ENCODE measurements at regions not wholly inside any gene's neighbourhood (a gene's known extent, or its start where the extent isn't known, plus 50 kb on each side); places are given as distances from the start of the nearest gene placed in this dataset.
"Not testable (repeated sequence)": the region's sequence is repeated elsewhere in the genome, so short reads cannot be mapped to it uniquely, and the experiment has no call there.

DNA sequence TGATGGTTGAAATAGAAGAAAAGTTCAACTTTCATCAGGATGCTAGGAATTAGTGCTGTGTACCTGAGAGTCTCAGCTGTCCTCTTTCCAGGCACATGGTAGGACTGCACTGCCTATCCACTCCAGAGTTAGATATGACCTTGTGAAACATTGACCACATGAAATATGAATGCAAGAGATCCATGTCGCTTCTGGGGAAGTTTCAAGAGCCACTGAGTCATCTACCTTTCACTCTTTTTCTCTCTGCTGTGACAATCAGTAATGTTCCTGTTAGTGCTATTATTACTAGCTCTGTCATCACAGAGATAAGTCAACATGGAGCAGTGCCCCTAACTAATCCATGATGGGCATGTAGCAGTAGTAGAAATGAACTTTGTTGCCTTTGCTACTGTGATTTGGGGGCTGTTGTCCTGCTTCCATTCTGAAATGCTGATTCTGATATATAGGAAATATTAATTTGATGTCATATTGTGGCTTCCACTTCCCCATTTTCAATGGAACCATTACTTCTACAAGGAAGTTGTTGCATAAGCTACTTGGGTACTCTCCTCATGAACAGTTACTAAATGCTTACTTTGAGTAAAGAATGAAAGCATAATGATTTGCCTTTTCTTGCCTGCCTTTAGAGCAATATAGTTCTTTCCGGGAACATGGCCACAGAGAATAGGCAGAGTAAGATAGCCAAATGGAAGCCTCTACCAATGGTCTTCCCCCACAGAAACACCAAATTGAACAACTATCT lies 192.8 kb upstream of the ZNF521 start:
- no peak for DNase-seq

DNA sequence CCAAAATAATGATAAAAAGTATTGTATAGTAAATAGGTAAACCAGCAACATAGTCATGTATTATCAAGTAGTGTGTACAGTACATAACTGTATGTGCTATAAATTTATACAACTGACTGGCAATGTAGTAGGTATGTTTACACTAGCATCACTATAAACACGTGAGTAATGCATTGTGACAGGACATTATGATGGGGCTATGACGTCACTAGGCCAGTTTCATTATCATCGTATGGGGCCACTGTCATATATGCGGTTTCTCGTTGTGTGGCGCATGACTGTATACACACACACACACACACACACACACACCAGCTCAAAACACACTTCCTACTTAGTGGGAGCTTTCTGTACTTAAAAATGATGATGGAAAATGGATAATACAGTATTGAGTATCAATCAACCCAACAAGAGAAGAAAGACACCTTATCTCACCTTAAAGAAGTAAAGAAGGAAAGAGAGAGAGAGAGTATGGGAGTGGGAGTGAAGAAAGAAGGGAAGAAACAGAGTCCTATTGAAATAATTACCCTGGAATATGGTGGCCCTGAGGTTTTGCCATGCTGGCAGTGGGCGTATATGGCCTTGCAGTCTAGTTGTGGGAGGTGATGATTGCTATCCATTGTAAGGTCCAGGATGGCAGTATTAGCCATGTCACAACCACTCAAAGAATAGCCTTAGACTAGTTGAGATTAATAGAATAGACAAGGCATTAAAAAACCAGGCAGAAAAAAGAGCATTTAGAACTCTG lies 186.4 kb upstream of the ZNF521 start:
- no peak for DNase-seq

DNA sequence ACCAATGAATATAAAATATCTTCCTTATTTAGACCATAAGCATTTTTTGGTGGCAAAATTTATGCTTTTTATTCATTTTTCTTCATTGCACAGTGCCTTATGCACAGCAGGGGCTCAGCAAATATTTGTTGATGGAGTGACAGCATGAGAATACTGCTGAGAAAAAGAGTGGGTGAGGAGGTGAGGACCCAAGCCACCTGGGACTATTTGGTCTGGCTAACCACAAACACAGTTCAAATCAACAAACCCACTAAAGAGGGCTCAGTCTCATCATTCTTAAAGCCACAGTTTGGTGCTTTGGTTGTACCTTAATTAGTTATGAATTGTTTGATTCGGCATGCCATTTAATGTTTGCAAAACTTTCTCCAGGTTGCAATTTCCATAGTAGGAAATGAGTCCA lies 183.5 kb upstream of the ZNF521 start:
- DNase-seq = no peak

DNA sequence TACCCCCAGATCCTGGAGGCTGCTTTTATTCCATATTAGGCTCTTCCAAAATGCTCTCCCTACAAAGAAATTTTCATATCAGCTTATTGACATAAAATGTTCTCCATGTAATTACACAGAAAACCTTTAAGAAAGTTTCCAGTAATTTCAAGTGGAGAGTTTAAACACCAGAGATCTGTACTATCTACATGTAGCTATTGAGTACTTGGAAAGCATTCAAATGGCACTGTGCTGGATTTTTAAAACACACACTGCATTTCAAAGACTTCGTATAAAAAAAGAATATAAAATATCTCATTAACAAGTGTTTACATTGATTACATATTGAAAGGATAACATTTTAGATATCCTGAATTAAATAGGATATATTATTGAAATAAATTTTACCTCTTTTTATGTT lies 182.4 kb upstream of the ZNF521 start:
- DNase-seq = no peak

DNA sequence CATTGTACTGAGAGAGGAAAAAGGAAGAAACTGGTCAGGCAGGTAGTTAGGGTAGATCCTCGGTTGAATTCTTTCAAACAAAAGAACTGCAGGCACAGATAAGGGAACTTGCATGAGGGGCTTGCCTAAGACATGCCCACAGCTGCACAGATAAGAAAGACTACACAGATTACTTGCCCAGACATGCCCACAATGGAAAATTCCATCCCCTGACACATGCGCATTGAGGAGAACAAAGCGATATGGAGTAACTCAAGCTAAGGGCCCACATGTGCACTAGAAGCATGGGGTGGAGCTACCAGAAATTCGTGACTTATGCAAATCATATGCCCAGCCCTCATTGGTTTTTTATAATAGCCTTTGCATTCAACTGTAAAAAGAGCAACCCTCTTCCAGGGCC lies 181.3 kb upstream of the ZNF521 start:
- DNase-seq = no peak

DNA sequence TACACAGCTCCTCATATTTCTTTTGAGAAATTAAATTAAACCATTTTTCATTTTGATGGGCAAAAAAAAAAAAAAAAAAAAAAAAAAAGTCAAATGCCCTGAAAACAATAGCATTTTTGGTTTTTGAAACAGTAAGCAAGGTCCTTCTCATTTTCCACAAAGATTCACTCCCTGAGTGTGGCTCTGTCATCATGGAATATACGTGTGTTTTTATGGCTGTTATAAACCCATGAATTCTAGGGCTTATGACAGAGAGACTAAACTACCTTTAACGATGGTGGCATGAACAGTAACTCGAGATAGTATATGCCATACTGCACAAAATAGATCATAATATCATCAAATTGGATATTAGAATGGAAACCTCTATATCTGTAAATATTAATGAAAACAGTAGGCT lies 179.2 kb upstream of the ZNF521 start:
- DNase-seq = no peak

DNA sequence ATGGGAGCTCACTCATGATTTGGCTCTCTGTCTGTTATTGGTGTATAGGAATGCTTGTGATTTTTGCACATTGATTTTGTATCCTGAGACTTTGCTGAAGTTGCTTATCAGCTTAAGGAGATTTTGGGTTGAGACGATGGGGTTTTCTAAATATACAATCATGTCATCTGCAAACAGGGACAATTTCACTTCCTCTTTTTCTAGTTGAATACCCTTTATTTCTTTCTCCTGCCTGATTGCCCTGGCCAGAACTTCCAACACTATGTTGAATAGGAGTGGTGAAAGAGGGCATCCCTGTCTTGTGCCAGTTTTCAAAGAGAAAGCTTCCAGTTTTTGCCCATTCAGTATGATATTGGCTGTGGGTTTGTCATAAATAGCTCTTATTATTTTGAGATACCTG lies 173.8 kb upstream of the ZNF521 start:
- not testable (repeated sequence) for DNase-seq

DNA sequence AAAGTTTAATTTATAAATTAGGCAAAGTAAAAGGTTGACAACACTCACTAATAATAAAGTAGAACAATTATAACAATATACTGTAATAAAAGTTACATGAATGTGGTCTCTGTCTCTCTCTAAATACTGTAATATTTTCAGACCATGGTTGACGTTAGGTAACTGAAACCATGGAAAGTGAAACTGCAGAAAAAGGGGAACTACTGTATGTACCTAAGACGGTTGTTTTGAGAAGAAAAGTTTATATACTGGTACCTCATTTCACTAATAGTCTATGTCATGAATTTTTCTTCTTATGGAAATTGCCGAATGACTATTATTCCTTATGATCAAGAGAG lies 166.7 kb upstream of the ZNF521 start:
- DNase-seq = no peak

DNA sequence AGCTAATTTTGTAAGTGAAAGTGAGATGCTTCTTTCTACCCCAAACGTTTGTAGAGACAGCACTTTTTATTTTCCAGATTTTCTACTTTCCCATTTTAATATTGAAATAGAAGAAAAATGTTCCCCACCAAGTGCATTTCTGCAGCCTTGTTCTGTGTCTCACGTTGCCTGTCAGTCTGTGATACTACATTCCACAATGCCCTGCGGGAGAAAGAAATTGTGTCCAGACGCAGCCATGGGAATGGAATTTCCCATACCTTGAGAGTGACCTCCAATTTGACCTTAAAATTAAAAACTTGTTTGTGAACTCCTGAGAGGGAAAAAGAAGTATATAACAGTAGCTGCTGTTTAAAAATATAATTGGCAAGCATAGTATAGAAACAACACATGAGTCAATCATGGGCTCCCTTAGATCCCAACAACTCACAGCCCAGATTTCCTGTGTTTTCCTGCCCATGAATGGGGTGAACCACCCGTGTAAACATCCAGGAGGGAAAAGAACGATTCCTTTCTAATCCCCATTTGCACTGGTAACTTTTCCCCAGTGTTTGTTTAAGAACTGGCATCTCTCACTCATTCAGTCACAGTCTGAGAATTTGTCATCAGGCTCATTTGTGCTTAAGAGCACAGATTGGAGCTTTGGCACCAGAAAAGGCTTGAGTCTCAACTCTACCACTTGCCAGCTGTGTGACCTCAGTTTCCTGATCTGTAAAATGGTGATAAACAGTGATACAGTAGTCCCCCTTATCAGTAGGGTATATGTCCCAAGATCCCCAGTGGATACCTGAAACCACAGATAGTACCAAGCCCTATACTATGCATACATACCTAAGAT lies 166.1 kb upstream of the ZNF521 start:
- DNase-seq = no peak

DNA sequence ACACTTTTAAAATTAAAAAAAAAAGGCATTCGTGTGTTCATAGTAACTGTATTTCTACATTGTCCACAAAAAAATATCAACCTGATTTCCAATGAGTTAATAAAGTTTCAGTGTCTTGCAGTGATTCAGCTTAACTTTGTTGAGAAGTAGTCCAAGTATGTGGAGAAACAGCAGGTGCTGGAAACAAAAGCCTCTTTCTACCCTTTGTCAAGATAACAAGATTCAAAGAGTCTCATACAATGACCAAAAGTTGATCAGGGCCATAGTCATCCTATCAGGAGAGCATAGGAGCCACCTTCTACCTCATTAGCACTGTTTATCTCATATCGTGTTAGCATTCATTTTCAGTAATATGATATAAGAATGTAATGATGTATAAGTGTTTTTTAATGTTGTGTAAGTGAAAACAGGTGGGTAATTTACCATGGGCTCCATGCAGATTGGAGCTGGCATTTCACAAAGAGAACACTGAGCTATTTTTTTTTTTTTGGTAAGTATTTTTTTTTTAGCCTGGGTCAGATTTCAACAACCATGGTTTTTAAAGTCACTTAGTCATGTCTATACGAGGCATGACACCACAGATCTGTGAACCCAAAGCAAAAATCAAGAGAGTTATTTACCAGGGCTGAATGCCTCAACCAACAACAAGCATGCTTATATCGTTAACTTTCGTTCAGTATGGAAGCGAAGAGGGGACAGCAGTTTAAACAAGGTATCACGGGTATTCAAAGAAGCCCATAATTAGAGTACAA lies 165.0 kb upstream of the ZNF521 start:
- DNase-seq = no peak

DNA sequence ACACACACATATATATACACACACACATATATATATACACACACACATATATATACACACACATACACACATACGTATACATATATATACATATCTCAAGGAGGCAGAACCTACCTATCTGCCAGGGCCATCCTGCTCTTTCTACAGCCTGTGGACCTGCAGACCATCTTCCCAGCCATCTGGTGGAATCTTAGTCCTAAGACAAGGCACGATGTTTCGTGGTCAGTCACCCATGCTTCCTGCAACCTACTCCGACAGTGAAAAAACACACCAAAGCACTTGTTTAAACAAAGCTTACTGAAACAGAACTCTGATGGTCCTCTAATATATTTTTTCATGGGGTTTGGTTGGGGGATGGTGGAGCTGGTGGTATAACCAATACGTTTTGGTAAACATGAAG lies 164.2 kb upstream of the ZNF521 start:
- no peak for DNase-seq

DNA sequence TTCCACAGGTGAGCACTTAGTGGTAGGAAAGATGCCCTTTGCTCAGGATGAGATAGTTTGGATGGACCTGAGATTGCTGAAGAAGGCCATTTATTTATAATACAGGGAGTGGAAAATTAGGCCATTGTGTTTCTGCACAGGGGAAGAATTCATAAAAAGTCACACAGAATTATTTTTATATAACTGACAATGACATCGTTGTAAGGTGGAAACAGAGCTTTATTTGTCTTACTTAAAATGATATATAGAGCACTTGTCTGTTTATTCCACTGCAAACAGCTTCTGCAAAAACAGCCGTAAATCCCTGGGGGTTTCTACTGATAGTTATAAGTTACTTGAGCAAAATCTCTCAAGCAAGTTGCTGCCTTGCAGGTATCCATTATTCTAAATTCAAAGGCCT lies 158.1 kb upstream of the ZNF521 start:
- no peak for DNase-seq

DNA sequence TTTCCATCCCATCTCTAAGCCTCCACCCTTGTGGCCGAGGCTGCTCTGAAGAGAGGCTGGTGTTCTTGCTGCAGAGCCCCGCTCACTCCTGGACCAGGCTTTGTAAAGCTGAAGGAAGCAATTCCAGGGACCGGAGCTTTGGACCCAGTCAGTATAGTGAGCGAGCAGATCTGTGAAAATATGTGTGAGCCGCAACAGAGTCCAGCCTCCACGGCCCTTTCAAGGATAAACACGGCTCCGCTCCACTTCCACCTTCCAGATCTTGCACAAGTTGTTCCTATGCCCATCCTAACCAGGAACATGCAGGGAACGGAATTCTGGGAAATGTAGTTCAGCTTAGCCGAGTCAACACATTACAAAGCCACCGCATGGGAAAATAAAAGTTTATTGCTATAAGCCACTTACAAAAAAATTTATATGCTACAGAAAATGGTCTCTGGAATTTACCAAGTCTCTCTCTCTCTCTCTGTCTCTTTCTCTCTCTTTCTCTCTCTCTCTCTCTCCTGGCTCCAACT lies 151.7 kb upstream of the ZNF521 start:
- peak; percentile 70 for DNase-seq

DNA sequence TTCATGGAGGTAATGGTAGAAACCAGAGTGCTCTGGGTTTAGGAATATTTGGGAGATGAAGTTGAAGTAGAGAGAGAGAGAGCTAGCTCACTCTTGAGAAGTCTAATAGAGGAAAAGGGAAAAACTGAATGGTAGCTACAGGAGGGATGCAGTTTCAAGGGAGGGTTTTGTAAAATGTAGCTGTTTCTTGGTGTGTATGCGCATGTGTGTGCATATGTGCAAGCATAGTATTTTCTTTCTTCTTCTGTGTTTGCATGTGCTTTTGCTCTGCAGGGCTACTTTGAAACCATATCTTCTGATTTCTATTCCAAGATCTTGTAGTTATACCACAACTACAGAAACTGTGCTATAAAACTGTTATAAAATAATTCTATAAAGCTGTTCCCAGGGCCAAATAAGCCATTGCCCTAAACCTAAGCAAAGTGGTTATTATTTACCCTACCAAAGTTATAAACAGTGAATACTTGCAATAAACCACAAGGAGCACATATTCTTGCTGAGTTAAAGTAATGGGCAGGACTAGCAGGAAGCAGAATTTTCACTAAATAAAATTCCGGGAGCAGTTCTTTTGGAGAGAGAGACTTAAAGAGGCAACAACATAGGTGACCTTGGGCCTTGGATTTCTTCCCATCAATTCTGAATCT lies 145.3 kb upstream of the ZNF521 start:
- DNase-seq = no peak

DNA sequence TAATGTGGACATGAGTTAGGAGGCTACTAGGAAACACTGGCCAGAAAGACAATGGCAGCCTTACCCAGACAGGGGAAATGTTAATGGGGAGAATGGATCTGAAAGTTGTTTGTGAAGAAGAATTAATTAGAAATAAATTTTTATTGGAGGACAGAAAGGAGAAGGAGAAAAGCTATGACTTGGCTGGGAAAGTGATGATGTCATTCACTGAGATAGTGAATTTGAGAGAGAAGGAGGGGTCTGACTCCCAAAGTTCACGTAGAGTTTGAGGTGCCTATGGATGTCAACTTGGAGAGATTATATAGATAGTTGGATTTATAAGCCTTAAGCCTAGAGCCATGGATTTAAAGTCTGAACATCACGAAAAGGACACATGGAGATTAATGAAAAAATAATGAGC lies 144.6 kb upstream of the ZNF521 start:
- no peak for DNase-seq

DNA sequence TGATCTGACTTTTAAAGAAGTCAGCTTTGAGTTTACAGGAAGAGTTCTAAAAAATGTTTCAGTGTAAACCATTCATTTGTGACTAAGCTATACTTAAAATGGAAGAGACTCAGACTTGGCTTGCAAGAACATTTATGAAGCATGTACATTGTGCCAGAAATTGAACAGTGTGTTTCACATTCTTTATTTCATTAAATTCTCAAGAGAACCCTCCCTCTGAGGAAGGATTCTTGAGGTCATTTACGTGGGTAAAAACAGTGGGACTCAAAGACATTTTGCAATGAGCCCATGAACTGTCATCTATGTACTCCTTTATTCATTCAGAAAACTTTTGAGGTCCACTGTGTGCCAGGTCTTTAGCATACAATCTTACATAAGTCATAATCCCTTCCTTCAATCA lies 143.6 kb upstream of the ZNF521 start:
- DNase-seq = no peak

DNA sequence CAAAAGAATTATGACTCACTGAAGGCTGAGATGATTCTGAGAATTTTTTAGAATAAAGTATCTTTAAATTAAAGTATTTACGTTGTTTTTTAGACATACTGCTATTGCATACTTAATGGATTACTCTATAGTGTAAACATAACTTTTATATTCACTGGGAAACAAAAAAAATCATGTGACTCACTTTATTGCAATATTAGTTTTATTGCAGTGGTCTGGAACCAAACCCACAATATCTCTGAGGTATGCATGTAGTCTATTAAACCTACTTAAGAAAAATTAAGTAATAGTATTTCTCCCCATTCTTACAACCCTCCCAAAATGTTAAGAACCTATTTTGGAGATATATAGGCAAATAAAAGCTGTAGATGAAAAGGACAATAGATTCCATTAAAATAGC lies 142.9 kb upstream of the ZNF521 start:
- no peak for DNase-seq

DNA sequence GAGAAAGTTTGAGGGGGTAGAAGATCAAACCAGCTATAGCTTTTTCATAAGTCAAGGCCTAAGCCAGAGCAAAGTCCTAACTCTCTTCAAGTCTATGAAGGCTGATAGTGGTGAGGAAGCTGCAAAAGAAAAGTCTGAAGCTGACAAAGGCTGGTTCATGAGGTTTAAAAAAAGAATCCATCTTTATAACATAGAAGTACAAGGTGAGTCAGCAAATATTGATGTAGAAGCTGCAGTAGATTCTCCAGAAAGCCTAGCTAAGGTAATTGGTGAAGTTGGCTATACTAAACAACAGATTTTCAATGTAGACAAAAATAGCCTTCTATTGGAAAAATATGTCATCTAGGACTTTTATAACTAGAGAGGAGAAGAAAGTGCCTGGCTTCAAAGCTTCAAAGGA lies 141.4 kb upstream of the ZNF521 start:
- no peak for DNase-seq

DNA sequence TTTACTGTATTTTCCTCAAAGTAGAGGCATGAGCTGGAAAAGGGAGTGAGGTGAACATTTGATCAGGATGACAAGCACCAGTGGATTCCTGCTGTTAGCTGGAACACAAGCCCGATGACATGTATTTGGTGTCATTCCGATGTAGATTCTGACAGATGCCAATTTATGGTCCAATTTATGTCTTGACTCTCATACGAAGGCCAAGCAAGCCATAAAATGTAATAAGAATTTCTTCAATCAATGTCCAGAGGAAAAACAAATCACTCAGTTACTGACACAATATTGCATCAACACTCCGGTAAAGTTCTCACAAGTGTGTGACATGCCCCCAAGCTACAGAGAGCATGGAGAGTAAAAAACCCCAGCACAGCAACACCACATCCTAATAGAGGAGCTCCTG lies 138.3 kb upstream of the ZNF521 start:
- DNase-seq = no peak

DNA sequence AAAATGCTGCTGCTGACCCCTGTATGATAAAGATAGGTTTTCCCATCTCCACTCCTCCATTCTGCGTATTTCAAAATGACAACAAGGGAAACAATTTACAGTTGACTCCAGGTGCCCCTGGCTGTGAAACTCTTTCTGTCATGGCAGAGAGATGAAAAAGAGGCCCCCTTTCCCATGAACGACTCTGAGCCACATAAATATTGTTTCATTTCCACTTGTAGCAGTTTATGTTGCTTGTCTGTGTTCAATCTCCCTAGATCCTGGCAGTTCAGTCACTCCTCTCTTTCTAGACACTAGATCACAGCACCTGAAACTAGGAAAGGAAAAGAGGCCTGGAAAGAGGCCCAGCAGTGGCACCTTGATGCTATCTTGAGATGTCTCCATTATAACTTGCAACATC lies 121.0 kb upstream of the ZNF521 start:
- DNase-seq = no peak

DNA sequence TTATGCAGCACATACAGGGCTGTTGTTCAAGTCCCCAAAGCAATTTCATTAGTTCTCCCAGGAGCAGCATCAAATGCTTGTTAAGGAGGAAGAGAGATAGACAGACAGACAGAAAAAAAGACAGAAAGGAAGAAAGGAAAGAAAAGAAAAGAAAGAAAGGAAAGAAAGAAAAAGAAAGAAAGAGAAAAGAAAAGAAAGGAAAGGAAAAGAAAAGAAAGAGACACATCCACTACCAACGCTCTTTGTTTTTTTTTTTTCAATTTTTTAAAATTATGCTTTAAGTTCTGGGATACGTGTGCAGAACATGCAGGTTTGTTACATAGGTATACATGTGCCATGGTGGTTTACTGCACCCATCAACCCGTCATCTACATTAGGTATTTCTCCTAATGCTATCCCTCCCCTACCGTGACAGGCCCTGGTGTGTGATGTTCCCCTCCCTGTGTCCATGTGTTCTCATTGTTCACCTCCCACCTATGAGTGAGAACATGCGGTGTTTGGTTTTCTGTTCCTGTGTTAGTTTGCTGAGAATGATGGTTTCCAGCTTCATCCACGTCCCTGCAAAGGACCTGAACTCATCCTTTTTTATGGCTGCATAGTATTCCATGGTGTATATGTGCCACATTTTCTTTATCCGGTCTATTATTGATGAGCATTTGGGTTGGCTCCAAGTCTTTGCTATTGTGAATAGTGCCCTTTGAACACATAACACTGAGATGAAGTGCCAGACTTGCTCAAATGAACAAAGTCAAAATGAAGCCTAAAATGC lies 119.0 kb upstream of the ZNF521 start:
- not testable (repeated sequence) for DNase-seq

DNA sequence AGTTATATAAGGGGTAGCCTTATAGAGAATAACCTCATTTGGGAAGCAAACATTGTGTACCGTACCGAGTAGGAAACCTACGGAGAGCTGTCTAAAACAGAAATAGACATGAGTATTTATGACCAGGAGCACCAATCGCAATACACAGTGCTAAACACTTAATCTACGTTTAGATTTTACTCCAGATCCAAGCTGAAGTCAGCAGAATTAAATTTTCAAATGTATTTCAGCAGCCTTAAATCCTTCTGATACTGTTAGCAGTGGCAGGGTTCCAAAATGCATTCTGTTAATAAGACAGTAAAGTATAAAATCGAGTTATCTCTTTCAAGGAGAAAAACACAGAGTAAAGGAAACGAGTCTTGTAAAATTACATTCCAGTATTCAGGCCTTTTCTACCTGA lies 118.1 kb upstream of the ZNF521 start:
- DNase-seq = no peak
